HG03521 (cell line): ENCODE measurements at regions not wholly inside any gene's neighbourhood (a gene's known extent, or its start where the extent isn't known, plus 50 kb on each side); places are given as distances from the start of the nearest gene placed in this dataset.
"Not testable (repeated sequence)": the region's sequence is repeated elsewhere in the genome, so short reads cannot be mapped to it uniquely, and the experiment has no call there.

Source experiments
- ATAC-seq: cut with Tn5 transposase; IDR thresholded peaks from one replicate; pipeline ENCODE4 v1.9.1; 2021; ENCODE audit warnings: mild to moderate bottlenecking, moderate library complexity; ENCODE audit not compliant: unreplicated experiment

DNA sequence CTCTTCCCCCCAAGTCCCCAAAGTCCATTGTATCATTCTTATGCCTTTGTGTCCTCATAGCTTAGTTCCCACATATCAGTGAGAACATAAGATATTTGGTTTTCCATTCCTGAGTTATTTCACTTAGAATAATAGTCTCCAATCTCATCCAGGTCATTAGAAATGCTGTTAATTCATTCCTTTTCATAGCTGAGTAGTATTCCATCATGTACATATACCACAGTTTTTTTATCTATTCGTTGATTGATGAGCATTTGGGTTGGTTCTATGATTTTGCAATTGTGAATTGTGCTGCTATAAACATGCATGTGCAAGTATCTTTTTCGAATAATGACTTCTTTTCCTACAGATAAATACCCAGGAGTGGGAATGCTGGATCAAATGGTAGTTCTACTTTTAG is 359.6 kb downstream of the ADAMTS20 start:
- not testable (repeated sequence) for ATAC-seq

DNA sequence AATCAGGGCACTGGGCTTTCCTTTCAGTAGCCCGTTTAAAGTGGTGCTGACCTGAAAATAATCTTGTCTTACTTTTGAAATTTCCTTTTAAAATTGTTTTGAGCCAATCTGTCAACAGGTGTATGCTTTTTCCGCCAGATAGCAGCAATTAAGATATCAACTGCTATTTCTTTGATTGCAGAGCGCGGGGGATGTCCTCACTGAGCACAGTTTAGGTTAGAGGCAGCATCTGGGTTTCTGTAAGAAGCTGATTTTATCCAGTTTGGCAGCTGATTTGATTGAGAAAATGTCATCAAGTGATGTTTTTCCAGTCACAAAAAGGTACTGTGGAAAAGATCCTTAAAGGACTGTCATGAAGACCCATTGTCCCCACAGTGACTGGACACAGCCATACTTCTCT is 371.8 kb downstream of the ADAMTS20 start:
- no peak for ATAC-seq

- no peak for ATAC-seq
These were observed 372.5 kb downstream of the ADAMTS20 start for GRCh38 chr12:43179486-43179885.

- no peak for ATAC-seq
These were observed 374.7 kb downstream of the ADAMTS20 start for GRCh38 chr12:43177276-43177675.

DNA sequence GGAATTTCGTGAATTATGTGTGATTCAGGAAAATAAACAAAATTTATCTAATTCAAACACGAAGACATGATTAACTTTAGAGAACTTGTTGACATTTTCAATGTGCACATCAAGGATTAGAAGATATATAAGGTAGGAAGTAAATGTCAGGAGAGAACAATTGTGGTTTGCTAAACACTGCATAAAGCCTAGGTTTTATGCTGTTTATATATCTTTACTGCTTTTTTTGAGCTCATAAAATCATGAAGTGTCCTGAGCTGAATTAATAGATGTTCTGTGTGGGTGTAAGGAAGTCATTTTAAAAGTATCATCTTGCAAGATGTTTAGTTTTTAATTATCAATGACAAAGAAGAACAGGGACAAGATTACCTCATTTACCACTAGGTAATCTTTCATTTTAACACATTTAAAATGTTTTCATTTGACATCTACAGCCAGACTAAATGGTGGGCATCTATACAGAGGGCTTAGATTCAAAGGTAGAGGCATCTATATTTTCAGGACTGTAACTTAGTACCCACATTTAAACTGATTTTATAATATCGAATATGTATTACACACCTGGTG is 382.8 kb downstream of the ADAMTS20 start:
- ATAC-seq = no peak

DNA sequence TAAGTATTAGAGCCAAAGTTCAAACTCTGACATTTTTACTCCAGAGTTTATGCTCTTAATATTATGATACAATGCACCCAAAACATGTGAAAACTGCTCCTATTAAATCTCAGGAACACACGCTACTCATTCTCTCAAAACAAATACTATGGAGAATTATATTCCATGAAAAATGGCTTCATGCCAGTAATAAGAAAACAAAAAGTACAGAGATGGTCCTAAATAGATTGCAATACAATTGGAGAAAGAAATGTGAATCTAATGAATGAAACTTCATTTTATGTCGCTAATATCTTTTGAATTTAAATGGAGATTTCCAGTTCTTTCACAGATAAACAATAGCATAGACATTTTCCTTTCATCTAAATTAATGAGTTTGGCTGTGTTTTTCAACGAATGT is 384.3 kb downstream of the ADAMTS20 start:
- ATAC-seq = no peak

DNA sequence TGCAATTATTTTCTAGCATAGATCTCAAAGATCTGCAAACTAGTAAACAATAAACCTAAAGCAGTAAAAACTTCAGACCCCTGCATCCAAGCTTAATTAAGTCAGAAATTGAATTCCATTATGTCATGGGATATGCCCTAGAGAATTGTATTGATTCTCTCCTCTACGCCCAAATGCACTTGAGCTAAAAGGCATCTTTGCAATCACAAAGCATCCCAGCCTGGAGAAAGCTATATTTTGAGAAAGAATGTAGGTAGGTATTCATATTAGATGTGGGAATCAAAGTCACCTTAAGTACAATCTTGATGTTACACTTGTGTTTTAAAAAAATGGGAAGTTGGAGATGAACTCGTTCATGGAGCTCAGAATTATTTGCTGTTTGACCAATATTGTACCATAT is 386.7 kb downstream of the ADAMTS20 start:
- no peak for ATAC-seq

DNA sequence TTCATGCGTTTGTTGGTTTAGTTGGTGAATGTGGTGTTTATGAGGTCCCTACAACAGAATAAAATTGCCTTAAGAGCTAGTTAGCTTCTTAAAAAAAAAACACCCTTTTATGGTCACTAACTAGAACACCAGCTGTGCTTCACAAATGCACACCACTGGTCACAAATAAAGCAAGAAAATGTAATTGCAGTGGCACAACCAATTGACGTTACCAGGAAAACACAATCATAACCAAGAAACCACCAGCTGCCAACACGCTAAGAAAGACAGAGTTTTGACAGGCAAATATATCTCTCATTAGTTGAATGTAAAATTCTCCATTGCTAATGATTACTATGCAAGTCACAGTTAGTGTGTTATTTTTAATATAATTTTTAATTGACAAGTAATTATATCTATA is 389.9 kb downstream of the ADAMTS20 start:
- ATAC-seq = no peak

- ATAC-seq = no peak
These were observed 392.5 kb downstream of the ADAMTS20 start for GRCh38 chr12:43159506-43159905.

- no peak for ATAC-seq
These were observed 393.9 kb downstream of the ADAMTS20 start for GRCh38 chr12:43158126-43158525.

DNA sequence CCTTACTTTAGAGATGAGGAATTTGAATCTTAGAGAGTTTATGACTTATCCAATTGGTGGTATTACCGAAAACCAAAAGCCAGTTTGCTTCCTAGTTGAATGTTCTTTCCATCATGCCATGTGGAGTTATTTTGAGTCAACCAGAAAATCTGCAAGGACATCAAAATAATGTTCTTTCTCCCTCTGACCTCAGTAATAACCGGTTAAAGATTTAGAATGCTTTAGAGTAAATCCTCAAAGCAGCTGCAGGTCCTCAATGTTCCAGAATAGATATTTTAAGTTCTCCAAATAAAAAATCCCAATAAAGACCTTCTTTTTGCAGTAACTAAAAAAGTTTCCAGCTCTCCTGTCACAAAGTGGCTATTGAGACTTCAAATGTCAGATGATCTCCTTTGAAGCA is 396.6 kb downstream of the ADAMTS20 start:
- ATAC-seq = no peak

DNA sequence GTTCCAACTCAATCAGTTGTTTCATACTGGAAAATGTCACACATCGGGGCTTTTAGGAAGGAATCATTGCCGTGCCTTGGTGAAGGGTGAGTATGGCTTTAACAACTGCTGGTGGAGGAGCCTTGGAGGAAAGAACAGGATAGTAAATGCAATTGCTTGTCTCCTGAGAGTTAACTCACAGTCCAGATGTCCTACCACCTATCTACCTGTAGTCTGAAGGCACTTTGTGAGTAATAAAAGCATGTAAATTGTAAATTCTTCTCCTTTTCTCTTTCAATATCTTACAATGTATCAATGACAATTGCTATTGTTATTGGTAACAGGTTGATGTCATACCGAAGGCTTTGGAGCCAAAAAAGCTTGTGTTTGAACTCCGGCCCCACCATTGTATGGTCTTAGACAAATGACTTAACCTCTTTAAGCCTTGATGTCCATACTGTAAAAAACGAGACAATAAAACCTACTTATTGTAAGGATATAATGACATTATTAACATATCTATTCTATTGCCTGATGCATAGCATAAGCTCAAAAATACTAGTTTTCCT is 397.4 kb downstream of the ADAMTS20 start:
- ATAC-seq = no peak

DNA sequence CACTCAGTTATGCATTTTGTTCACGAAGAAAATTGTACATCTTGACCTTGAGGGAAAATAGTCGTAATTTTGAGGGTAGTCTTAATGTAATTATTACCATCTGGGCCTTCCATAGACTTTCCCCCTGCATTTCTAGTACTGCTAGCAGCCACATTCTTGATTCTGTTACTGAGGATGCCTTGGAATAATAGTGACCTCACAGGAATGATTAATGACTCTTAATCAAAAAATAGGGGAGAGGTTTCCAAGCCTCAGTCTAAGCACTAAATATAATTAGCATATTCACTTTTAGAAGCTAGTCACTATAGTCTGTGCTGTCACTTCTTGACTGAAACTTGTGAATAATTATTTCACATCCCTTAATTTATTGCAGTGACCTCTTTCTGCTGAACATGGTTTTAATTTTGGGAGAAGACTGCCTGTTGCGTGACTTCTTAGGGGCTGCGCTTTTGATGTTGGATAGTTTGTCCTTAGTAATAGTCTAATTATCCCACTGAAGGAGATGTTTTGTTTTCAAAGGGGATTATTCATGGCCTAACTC is 400.5 kb downstream of the ADAMTS20 start:
- no peak for ATAC-seq

GRCh38 chr12:43148691-43149090 is 403.3 kb downstream of the ADAMTS20 start:
- no peak for ATAC-seq

GRCh38 chr12:43147878-43148277 is 404.1 kb downstream of the ADAMTS20 start:
- ATAC-seq = no peak

DNA sequence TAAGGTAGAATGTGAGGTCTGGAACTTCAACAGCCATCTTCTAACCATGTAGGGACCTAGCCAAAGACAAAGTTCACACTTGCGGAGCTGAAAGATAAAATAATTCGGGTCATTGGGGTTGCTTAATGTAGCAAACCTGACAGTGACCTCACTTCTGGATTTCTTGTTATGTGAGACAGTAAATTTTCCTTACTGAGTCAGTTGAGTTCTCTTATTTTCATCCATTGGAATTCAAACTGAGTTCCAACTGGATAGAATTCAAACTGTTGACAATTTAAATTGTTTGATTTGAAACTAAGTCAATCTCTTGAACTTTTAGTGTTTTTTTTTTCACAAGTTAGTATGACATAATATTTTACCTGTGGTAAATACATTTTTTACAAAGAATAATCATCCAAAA is 406.5 kb downstream of the ADAMTS20 start:
- ATAC-seq = no peak

DNA sequence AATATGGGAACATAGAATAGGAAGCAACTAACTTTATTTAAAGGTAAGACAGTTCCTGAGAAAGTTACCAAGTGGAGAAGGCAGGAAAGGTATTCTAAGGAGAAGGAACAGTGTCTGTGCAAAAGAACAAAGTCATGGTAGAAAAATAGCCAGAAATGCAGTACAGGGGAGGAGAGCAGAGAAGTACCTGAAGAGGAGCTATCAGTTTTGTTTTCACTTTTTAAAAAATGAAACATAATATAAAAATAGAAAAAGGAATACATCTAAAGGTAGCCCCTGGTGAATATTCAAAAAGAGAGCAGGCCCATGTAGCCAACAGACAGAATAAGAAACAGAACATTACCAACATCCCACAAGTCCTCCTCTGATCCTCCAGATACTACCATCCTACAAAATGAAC is 408.7 kb downstream of the ADAMTS20 start:
- no peak for ATAC-seq

DNA sequence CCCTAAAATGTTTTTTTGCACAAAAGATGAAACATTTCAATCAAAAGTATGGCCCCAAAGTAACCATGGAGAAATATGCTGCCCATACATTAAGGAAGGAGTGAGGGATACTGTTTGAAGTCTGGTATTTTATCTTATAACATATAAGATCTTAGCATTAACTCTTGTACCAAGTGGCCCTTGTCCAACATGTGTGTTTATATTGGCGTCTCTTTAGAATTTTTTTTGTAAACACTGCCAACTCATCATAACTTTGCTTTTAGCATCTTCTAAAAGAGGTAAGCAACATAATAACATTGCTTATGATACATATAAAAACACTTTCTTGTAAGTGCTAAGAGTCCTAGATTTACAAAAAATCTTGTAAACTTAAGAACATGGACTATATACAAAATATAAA is 419.7 kb downstream of the ADAMTS20 start:
- no peak for ATAC-seq

DNA sequence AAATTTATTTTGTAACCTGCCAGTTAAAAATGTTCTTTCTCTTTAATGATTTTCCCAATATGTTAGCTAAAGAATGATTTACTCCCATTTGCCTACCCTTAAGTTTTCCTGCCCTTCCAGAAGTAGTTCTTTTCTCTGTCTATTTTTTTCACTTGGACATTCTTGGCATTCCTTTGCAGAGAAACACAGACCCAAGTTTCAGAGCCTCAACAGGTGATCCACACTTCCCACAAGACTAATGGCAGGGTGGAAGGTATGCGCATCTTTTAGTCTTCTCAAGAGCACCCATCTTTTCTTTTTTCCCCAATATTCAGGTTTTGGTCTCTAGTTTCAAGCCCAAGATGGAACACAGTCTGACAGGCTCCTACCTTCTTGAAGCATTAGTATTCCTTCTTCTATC is 420.7 kb downstream of the ADAMTS20 start:
- no peak for ATAC-seq

DNA sequence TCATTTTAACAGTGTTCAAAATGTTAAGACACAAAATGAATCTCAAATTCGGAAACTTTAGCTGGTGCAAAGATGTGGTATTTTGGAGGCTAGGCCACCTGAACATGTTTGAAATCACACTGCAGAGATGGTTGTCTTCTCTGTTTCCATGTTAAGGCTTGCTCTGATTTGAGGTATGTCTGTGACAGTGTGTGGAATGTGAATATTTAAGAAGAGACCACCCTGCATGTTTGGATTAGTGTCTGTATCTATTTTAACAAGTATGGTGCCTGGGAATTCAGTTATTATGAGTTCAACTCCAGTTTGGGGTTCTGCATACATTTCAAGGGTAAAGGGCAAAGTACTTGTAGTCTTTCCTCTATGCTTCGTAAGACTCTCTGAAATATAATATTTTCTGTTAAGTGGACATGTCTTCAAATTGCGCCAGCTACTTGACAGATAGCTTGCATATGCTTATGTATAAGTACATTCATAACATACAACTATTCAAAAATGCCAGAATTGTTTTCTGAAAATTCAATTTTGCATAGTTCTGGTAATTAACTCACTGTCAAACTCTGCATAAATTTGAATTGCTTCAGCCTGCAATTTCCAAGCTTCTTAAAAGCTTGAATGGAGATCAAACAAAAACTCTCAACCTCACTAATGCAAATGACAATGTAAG is 424.0 kb downstream of the ADAMTS20 start:
- no peak for ATAC-seq

GRCh38 chr12:43126652-43127375 is 425.2 kb downstream of the ADAMTS20 start:
- no peak for ATAC-seq

DNA sequence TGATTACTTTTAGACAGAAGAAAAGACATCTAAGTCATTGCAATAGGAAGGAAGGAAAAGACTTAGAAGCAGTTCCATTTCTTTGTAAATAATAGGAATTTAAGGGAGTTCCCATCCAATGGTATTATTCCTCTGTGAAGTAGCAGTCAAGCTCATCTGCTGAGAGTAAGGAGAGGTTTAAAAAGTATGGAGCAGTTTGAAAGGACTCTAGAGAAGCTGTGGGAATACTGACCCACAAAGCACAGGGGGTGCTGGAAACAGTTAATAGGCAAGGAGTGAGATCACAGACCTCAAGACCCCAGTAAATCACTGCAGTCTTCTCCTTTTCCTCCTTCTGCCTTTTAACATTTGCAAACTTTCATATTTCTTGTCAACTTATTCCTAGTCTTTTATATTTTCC is 428.5 kb downstream of the ADAMTS20 start:
- no peak for ATAC-seq
